ENCODE measurements at regions not wholly inside any gene's neighbourhood (a gene's known extent, or its start where the extent isn't known, plus 50 kb on each side); places are given as distances from the start of the nearest gene placed in this dataset.

GRCh38 chr4:107213410-107213809 is 177.3 kb upstream of the DKK2 start:
- TF ChIP-seq CTCF (conservative IDR thresholded peaks at IDR 0.05; ENCODE audit: low read depth, low read length): no peak
- no peak overlapping the region for H3K4me3 ChIP-seq (ENCODE audit: low read depth, low read length)
- DNase-seq (ENCODE audit: low read depth): no peak

- TF ChIP-seq CTCF (conservative IDR thresholded peaks at IDR 0.05; ENCODE audit: low read depth, low read length): no peak
- DNase-seq (ENCODE audit: low read depth): no peak
- H3K4me3 ChIP-seq (ENCODE audit: low read depth, low read length): no peak overlapping the region
Measured at GRCh38 chr4:107212565-107212964, 176.5 kb upstream of the DKK2 start.

GRCh38 chr4:107210450-107211239 is 174.5 kb upstream of the DKK2 start:
- DNase-seq (ENCODE audit: low read depth): peak; percentile 24
- TF ChIP-seq CTCF (conservative IDR thresholded peaks at IDR 0.05; ENCODE audit: low read depth, low read length): no peak
- H3K4me3 ChIP-seq (ENCODE audit: low read depth, low read length): peak overlapping the region; percentile 50

GRCh38 chr4:107203733-107204132 is 167.6 kb upstream of the DKK2 start:
- TF ChIP-seq CTCF (conservative IDR thresholded peaks at IDR 0.05; ENCODE audit: low read depth, low read length): no peak
- DNase-seq (ENCODE audit: low read depth): no peak
- H3K4me3 ChIP-seq (ENCODE audit: low read depth, low read length): no peak overlapping the region

- DNase-seq (ENCODE audit: low read depth): no peak
- no peak overlapping the region for H3K4me3 ChIP-seq (ENCODE audit: low read depth, low read length)
- no peak for TF ChIP-seq CTCF (conservative IDR thresholded peaks at IDR 0.05; ENCODE audit: low read depth, low read length)
Measured at GRCh38 chr4:107202744-107203143, 166.6 kb upstream of the DKK2 start.

GRCh38 chr4:107197121-107197520 is 161.0 kb upstream of the DKK2 start:
- no peak for TF ChIP-seq CTCF (conservative IDR thresholded peaks at IDR 0.05; ENCODE audit: low read depth, low read length)
- no peak for DNase-seq (ENCODE audit: low read depth)
- no peak overlapping the region for H3K4me3 ChIP-seq (ENCODE audit: low read depth, low read length)

GRCh38 chr4:107196312-107196711 is 160.2 kb upstream of the DKK2 start:
- TF ChIP-seq CTCF (conservative IDR thresholded peaks at IDR 0.05; ENCODE audit: low read depth, low read length): no peak
- no peak for DNase-seq (ENCODE audit: low read depth)
- H3K4me3 ChIP-seq (ENCODE audit: low read depth, low read length): no peak overlapping the region

All from choroid plexus epithelial cell (primary cell).